Thoracic aorta (tissue), 2 donors: ENCODE measurements at regions not wholly inside any gene's neighbourhood (a gene's known extent, or its start where the extent isn't known, plus 50 kb on each side); places are given as distances from the start of the nearest gene placed in this dataset.

Experiments used
- ATAC-seq: fragments of 150-250 bp; one replicate; pipeline ENCODE4 v1.8.0; 2017; ENCODE audit warnings: low read depth; ENCODE audit not compliant: insufficient number of reproducible peaks, low FRiP score
- DNase-seq: peaks from one replicate; pipeline ENCODE4 v3.0.0-alpha.2; 2020; ENCODE audit warnings: low spot score
- H3K27ac ChIP-seq, 2 donors: fragments of 200-600 bp; sonication (generic); 1 replicate in 1 of 2; 2 replicates in 1 of 2; pipeline ENCODE4 v1.5.1; 2016; ENCODE audit warnings: mild to moderate bottlenecking in 2 of 2, moderate library complexity in 2 of 2
- H3K27me3 ChIP-seq: fragments of 200-600 bp; sonication (generic); replicated peaks from 2 replicates; pipeline ENCODE4 v1.6.0; 2016; ENCODE audit warnings: mild to moderate bottlenecking; ENCODE audit not compliant: insufficient read depth
- H3K36me3 ChIP-seq: fragments of 200-600 bp; sonication (generic); one replicate; pipeline ENCODE4 v1.5.1; 2016
- H3K4me1 ChIP-seq, 2 donors: fragments of 200-600 bp; sonication (generic); 1 replicate in 1 of 2; 2 replicates in 1 of 2; pipeline versions ENCODE4 v1.5.1 to v1.6.0; 2016; ENCODE audit warnings: low read depth in 2 of 2, mild to moderate bottlenecking in 1 of 2; ENCODE audit not compliant: control insufficient read depth in 1 of 2
- H3K4me3 ChIP-seq: fragments of 200-600 bp; sonication (generic); 2 replicates; pipeline ENCODE4 v1.5.1; 2016; ENCODE audit warnings: mild to moderate bottlenecking
- H3K9me3 ChIP-seq: fragments of 200-600 bp; sonication (generic); 2 replicates; pipeline ENCODE4 v1.5.1; 2016
- CTCF ChIP-seq: fragments of 200-600 bp; sonication (generic); IDR thresholded peaks from one replicate; pipeline ENCODE4 v1.5.1; 2019; ENCODE audit warnings: antibody characterized with exemption

DNA sequence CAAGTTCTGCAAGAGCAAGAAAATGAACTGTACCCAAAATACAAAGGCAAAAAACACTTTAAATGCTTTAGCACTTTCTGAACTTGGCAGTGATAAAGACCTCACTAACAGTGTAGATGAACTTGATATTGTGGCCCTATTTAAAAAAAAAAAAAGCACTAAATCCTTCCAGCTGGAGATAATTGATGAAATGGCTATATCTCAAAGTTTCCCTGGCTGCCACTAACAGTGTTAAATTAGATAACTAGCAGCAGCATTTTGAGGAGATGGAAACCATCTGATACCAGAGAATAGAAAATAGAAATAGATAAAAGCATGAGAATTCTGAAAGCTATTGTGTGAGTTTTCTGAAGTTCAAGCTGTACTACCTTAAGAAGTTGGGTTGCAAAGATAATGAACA is 317.2 kb downstream of the RWDD3 start:
- TF ChIP-seq CTCF = no peak
- no peak for DNase-seq

GRCh38 chr1:95553595-95553994 is 319.6 kb downstream of the RWDD3 start:
- DNase-seq = no peak
- H3K27ac ChIP-seq = no peak overlapping the region
- H3K9me3 ChIP-seq = no peaks in the 10 kb centered on the region
- no peaks in the 10 kb centered on the region for H3K27me3 ChIP-seq
- no peaks in the 10 kb centered on the region for H3K36me3 ChIP-seq
- H3K4me1 ChIP-seq = no peaks in the 10 kb centered on the region
- no peak for TF ChIP-seq CTCF
- no peak for ATAC-seq
- H3K4me3 ChIP-seq = no peak overlapping the region

More for the DNA sequence above, 317.2 kb downstream of the RWDD3 start:
- Histone ChIP-seq H3K4me1 (no peaks in the 10 kb centered on the region), H3K36me3 (no peaks in the 10 kb centered on the region), H3K9me3 (no peaks in the 10 kb centered on the region), H3K4me3 (no peak overlapping the region), H3K27me3 (no peaks in the 10 kb centered on the region), H3K27ac (no peak overlapping the region)
- no peak for ATAC-seq

- Histone ChIP-seq H3K9me3 (no peaks in the 10 kb centered on the region), H3K36me3 (no peaks in the 10 kb centered on the region), H3K4me3 (no peak overlapping the region), H3K27me3 (no peaks in the 10 kb centered on the region), H3K4me1 (no peaks in the 10 kb centered on the region), H3K27ac (no peak overlapping the region)
- no peak for TF ChIP-seq CTCF
- ATAC-seq = no peak
- no peak for DNase-seq
Measured at GRCh38 chr1:95554408-95554807, 320.4 kb downstream of the RWDD3 start.

DNA sequence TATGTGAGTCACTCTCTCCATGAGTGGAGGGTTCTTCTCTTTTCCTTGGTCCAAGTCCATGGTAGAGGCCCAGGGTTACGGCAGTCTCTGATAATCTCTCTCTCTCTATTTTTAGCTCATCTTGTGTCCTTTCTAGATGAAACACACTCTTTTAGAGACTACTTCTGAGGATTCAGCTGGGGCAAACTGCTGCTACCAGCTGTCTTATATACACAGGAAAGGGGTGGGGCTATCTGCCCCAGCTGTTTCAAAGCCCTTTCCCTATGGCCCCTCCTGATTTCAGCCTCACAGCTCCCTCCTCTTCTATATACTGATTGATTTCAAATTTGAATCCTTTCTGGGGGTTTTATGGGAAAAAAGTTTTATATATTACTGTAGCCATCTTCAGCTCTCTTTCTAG is 324.8 kb downstream of the RWDD3 start:
- Histone ChIP-seq H3K4me1 (peaks cover 0 to 10% of the 10 kb centered on the region in 2 donors), H3K9me3 (no peaks in the 10 kb centered on the region), H3K36me3 (no peaks in the 10 kb centered on the region), H3K27me3 (no peaks in the 10 kb centered on the region), H3K27ac (no peak overlapping the region), H3K4me3 (no peak overlapping the region)
- no peak for ATAC-seq
- DNase-seq = no peak
- TF ChIP-seq CTCF = no peak

DNA sequence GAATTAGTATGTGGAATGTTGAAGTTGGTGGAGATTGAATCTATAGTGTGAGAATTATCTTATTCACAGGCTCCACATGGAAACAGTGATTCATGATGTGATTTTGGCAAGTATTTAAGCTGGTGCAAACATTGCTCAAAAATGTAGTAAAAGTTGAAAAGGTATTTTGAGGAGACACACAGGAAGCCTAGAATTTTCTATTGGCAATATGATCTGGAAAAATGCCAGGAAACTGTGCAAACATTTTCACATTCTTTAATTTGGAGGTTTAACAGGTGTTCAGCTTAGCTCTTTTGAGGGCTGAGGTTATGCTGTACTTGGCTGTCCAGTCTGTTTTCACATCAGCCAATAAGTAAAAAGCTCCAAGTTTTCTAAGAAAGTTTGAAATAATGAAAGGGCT is 327.3 kb downstream of the RWDD3 start:
- DNase-seq (no peak), ATAC-seq (no peak)
- no peak for TF ChIP-seq CTCF
- Histone ChIP-seq H3K36me3 (no peaks in the 10 kb centered on the region), H3K27me3 (no peaks in the 10 kb centered on the region), H3K4me1 (peaks cover 0 to 10% of the 10 kb centered on the region in 2 donors), H3K27ac (no peak overlapping the region), H3K4me3 (no peak overlapping the region), H3K9me3 (no peaks in the 10 kb centered on the region)
